HG03354 (cell line): ENCODE measurements at regions not wholly inside any gene's neighbourhood (a gene's known extent, or its start where the extent isn't known, plus 50 kb on each side); places are given as distances from the start of the nearest gene placed in this dataset.
A peak's percentile ranks its signal among the peaks of the same experiment; 100 is the strongest.
"Not testable (repeated sequence)": the region's sequence is repeated elsewhere in the genome, so short reads cannot be mapped to it uniquely, and the experiment has no call there.

Experiments used
- ATAC-seq: cut with Tn5 transposase; IDR thresholded peaks from one replicate; pipeline ENCODE4 v1.9.1; 2021; ENCODE audit warnings: mild to moderate bottlenecking; ENCODE audit not compliant: unreplicated experiment, poor library complexity, severe bottlenecking

- ATAC-seq = no peak
Observed at GRCh38 chr1:81738875-81739274, 61.9 kb upstream of the ADGRL2 start.

- ATAC-seq = no peak
Observed at GRCh38 chr1:81733480-81733879, 67.3 kb upstream of the ADGRL2 start.

- no peak for ATAC-seq
Observed at GRCh38 chr1:81731989-81732388, 68.7 kb upstream of the ADGRL2 start.

GRCh38 chr1:81730881-81731280, 69.9 kb upstream of the ADGRL2 start:
- peak; percentile 83 for ATAC-seq

GRCh38 chr1:81730299-81730698, 70.4 kb upstream of the ADGRL2 start:
- ATAC-seq = not testable (repeated sequence)

- ATAC-seq = no peak
Observed at GRCh38 chr1:81729818-81730217, 70.9 kb upstream of the ADGRL2 start.

- no peak for ATAC-seq
Observed at GRCh38 chr1:81729239-81729638, 71.5 kb upstream of the ADGRL2 start.

GRCh38 chr1:81725823-81726222, 74.9 kb upstream of the ADGRL2 start:
- no peak for ATAC-seq

GRCh38 chr1:81722631-81723328, 78.0 kb upstream of the ADGRL2 start:
- not testable (repeated sequence) for ATAC-seq

GRCh38 chr1:81720256-81720655, 80.5 kb upstream of the ADGRL2 start:
- ATAC-seq = not testable (repeated sequence)

- ATAC-seq = no peak
Observed at GRCh38 chr1:81717230-81717629, 83.5 kb upstream of the ADGRL2 start.

- ATAC-seq = no peak
Observed at GRCh38 chr1:81715391-81715790, 85.3 kb upstream of the ADGRL2 start.

- no peak for ATAC-seq
Observed at GRCh38 chr1:81714636-81715035, 86.1 kb upstream of the ADGRL2 start.

GRCh38 chr1:81712425-81712824, 88.3 kb upstream of the ADGRL2 start:
- ATAC-seq = no peak

- no peak for ATAC-seq
Observed at GRCh38 chr1:81710857-81711256, 89.9 kb upstream of the ADGRL2 start.

GRCh38 chr1:81708250-81708649, 92.5 kb upstream of the ADGRL2 start:
- ATAC-seq = no peak

GRCh38 chr1:81706650-81707435, 93.9 kb upstream of the ADGRL2 start:
- ATAC-seq = no peak

GRCh38 chr1:81703756-81704463, 96.8 kb upstream of the ADGRL2 start:
- no peak for ATAC-seq

- no peak for ATAC-seq
Observed at GRCh38 chr1:81703391-81703755, 97.4 kb upstream of the ADGRL2 start.

GRCh38 chr1:81702903-81703302, 97.8 kb upstream of the ADGRL2 start:
- ATAC-seq = no peak
